ENCODE measurements at regions not wholly inside any gene's neighbourhood (a gene's known extent, or its start where the extent isn't known, plus 50 kb on each side); places are given as distances from the start of the nearest gene placed in this dataset.
"Not testable (repeated sequence)": the region's sequence is repeated elsewhere in the genome, so short reads cannot be mapped to it uniquely, and the experiment has no call there.

- Mint-ChIP-seq H3K36me3 (no peaks in the 10 kb centered on the region), H3K9me3 (no peaks in the 10 kb centered on the region), H3K4me3 (no peak overlapping the region), H3K27ac (no peak overlapping the region), H3K4me1 (peaks cover 0 to 3% (median 2%) of the 10 kb centered on the region in 3 donors), H3K27me3 (peaks cover 8 to 11% of the 10 kb centered on the region in 2 donors)
- POLR2A ChIA-PET: no interaction called here
- H3K36me3 ChIP-seq (ENCODE audit: control insufficient read depth in 2 of 2, extremely low read depth in 1 of 2, insufficient read depth in 1 of 2, low read length in 1 of 2): no peaks in the 10 kb centered on the region
- ATAC-seq (replicated peaks in 1 of 4) (no peak), DNase-seq (no peak)
- WGBS (ENCODE audit: insufficient coverage): 49% methylated on average over 3 of the region's 5 CpGs
- peaks cover 0 to 7% of the 10 kb centered on the region in 2 experiments for H3K27me3 ChIP-seq (replicated peaks in 1 of 2; ENCODE audit: control insufficient read depth in 2 of 2, extremely low read depth in 1 of 2, insufficient read depth in 2 of 2, low read length in 1 of 2)
- no peaks in the 10 kb centered on the region for H3K9me3 ChIP-seq
- peaks cover 0 to 2% of the 10 kb centered on the region in 2 experiments for H3K4me1 ChIP-seq (ENCODE audit: control insufficient read depth in 1 of 2, extremely low read depth in 1 of 2, insufficient read depth in 2 of 2, low read length in 2 of 2)
- no peak overlapping the region for H3K27ac ChIP-seq (ENCODE audit: low read length)
- CTCF ChIA-PET: no interaction called here
- H3K4me3 ChIP-seq (ENCODE audit: control insufficient read depth in 1 of 2, extremely low read depth in 1 of 2, low read length in 1 of 2): no peak overlapping the region
These were observed 60.5 kb upstream of the FBXO28 start for GRCh38 chr1:224053456-224053855.

- ATAC-seq (replicated peaks in 1 of 4) (no peak), DNase-seq (no peak)
- peaks cover 0 to 2% of the 10 kb centered on the region in 2 experiments for H3K4me1 ChIP-seq (ENCODE audit: control insufficient read depth in 1 of 2, extremely low read depth in 1 of 2, insufficient read depth in 2 of 2, low read length in 2 of 2)
- CTCF ChIA-PET: no interaction called here
- WGBS (ENCODE audit: insufficient coverage): no CpG with 5 or more reads among the region's 3 CpGs
- H3K27me3 ChIP-seq (replicated peaks in 1 of 2; ENCODE audit: control insufficient read depth in 2 of 2, extremely low read depth in 1 of 2, insufficient read depth in 2 of 2, low read length in 1 of 2): peaks cover 0 to 10% of the 10 kb centered on the region in 2 experiments
- Mint-ChIP-seq H3K9me3 (no peaks in the 10 kb centered on the region), H3K4me3 (no peak overlapping the region), H3K27ac (no peak overlapping the region), H3K36me3 (no peaks in the 10 kb centered on the region), H3K27me3 (peaks cover 6 to 11% of the 10 kb centered on the region in 2 donors), H3K4me1 (peaks cover 0 to 3% (median 2%) of the 10 kb centered on the region in 3 donors)
- H3K4me3 ChIP-seq (ENCODE audit: control insufficient read depth in 1 of 2, extremely low read depth in 1 of 2, low read length in 1 of 2): no peak overlapping the region
- H3K27ac ChIP-seq (ENCODE audit: low read length): no peak overlapping the region
- H3K9me3 ChIP-seq: no peaks in the 10 kb centered on the region
- POLR2A ChIA-PET: no interaction called here
- no peaks in the 10 kb centered on the region for H3K36me3 ChIP-seq (ENCODE audit: control insufficient read depth in 2 of 2, extremely low read depth in 1 of 2, insufficient read depth in 1 of 2, low read length in 1 of 2)
These were observed 61.1 kb upstream of the FBXO28 start for GRCh38 chr1:224052772-224053171.

- H3K27ac ChIP-seq (ENCODE audit: low read length); ATAC-seq (replicated peaks in 1 of 4); H3K27me3 ChIP-seq (replicated peaks in 1 of 2; ENCODE audit: control insufficient read depth in 2 of 2, extremely low read depth in 1 of 2, insufficient read depth in 2 of 2, low read length in 1 of 2); H3K4me1 Mint-ChIP-seq; H3K9me3 ChIP-seq; H3K4me3 Mint-ChIP-seq; POLR2A ChIA-PET; H3K4me1 ChIP-seq (ENCODE audit: control insufficient read depth in 1 of 2, extremely low read depth in 1 of 2, insufficient read depth in 2 of 2, low read length in 2 of 2); H3K27ac Mint-ChIP-seq; DNase-seq; H3K36me3 ChIP-seq (ENCODE audit: control insufficient read depth in 2 of 2, extremely low read depth in 1 of 2, insufficient read depth in 1 of 2, low read length in 1 of 2); H3K27me3 Mint-ChIP-seq; H3K9me3 Mint-ChIP-seq; H3K36me3 Mint-ChIP-seq; H3K4me3 ChIP-seq (ENCODE audit: control insufficient read depth in 1 of 2, extremely low read depth in 1 of 2, low read length in 1 of 2): not testable (repeated sequence)
- 80% methylated on average over 2 of the region's 5 CpGs for WGBS (ENCODE audit: insufficient coverage)
- CTCF ChIA-PET: interaction anchor here (0.9 to 1.0 kb wide), 3 partner anchors 240 to 356 kb away, joined by 3 to 5 read pairs (median 3); no protein-coding TSS in a partner anchor
These were observed 62.1 kb upstream of the FBXO28 start for GRCh38 chr1:224051782-224052181.

- H3K9me3 ChIP-seq: no peaks in the 10 kb centered on the region
- DNase-seq (no peak), ATAC-seq (replicated peaks in 1 of 4) (no peak)
- Mint-ChIP-seq H3K9me3 (no peaks in the 10 kb centered on the region), H3K4me3 (no peak overlapping the region), H3K4me1 (peaks cover 0 to 3% (median 2%) of the 10 kb centered on the region in 3 donors), H3K27ac (no peak overlapping the region), H3K36me3 (no peaks in the 10 kb centered on the region), H3K27me3 (peaks cover 6 to 7% of the 10 kb centered on the region in 2 donors)
- peaks cover 0 to 10% of the 10 kb centered on the region in 2 experiments for H3K27me3 ChIP-seq (replicated peaks in 1 of 2; ENCODE audit: control insufficient read depth in 2 of 2, extremely low read depth in 1 of 2, insufficient read depth in 2 of 2, low read length in 1 of 2)
- H3K27ac ChIP-seq (ENCODE audit: low read length): no peak overlapping the region
- H3K4me1 ChIP-seq (ENCODE audit: control insufficient read depth in 1 of 2, extremely low read depth in 1 of 2, insufficient read depth in 2 of 2, low read length in 2 of 2): peaks cover 0 to 2% of the 10 kb centered on the region in 2 experiments
- POLR2A ChIA-PET: no interaction called here
- no peak overlapping the region for H3K4me3 ChIP-seq (ENCODE audit: control insufficient read depth in 1 of 2, extremely low read depth in 1 of 2, low read length in 1 of 2)
- CTCF ChIA-PET: interaction anchor here (0.6 to 1.5 kb wide), 5 partner anchors 56 to 918 kb away, joined by 3 to 10 read pairs (median 3); no protein-coding TSS in a partner anchor
- H3K36me3 ChIP-seq (ENCODE audit: control insufficient read depth in 2 of 2, extremely low read depth in 1 of 2, insufficient read depth in 1 of 2, low read length in 1 of 2): no peaks in the 10 kb centered on the region
These were observed 62.9 kb upstream of the FBXO28 start for GRCh38 chr1:224051086-224051406.

- no peaks in the 10 kb centered on the region for H3K9me3 Mint-ChIP-seq
- H3K36me3 Mint-ChIP-seq: no peaks in the 10 kb centered on the region
- no peaks in the 10 kb centered on the region for H3K36me3 ChIP-seq (ENCODE audit: control insufficient read depth in 2 of 2, extremely low read depth in 1 of 2, insufficient read depth in 1 of 2, low read length in 1 of 2)
- DNase-seq (no peak), ATAC-seq (replicated peaks in 1 of 4) (no peak)
- H3K27ac ChIP-seq (ENCODE audit: low read length): no peak overlapping the region
- 83% methylated on average over 1 of the region's 2 CpGs for WGBS (ENCODE audit: insufficient coverage)
- H3K4me1 ChIP-seq (ENCODE audit: control insufficient read depth in 1 of 2, extremely low read depth in 1 of 2, insufficient read depth in 2 of 2, low read length in 2 of 2): peaks cover 0 to 2% of the 10 kb centered on the region in 2 experiments
- H3K4me3 Mint-ChIP-seq: no peak overlapping the region
- H3K27me3 Mint-ChIP-seq: peaks cover 7 to 13% of the 10 kb centered on the region in 2 donors
- CTCF ChIA-PET: interaction anchor here in 1 of 2 donors (0.5 to 0.7 kb wide), 3 partner anchors 360 to 530 kb away, joined by 4 to 6 read pairs (median 5); no protein-coding TSS in a partner anchor
- H3K27me3 ChIP-seq (replicated peaks in 1 of 2; ENCODE audit: control insufficient read depth in 2 of 2, extremely low read depth in 1 of 2, insufficient read depth in 2 of 2, low read length in 1 of 2): peaks cover 0 to 12% of the 10 kb centered on the region in 2 experiments
- POLR2A ChIA-PET: no interaction called here
- no peak overlapping the region for H3K4me3 ChIP-seq (ENCODE audit: control insufficient read depth in 1 of 2, extremely low read depth in 1 of 2, low read length in 1 of 2)
- no peak overlapping the region for H3K27ac Mint-ChIP-seq
- H3K9me3 ChIP-seq: no peaks in the 10 kb centered on the region
- peaks cover 0 to 3% (median 2%) of the 10 kb centered on the region in 3 donors for H3K4me1 Mint-ChIP-seq
These were observed 66.4 kb upstream of the FBXO28 start for GRCh38 chr1:224047538-224047937.

- POLR2A ChIA-PET: no interaction called here
- Histone ChIP-seq H3K27ac (ENCODE audit: low read length) (no peak overlapping the region), H3K27me3 (replicated peaks in 1 of 2; ENCODE audit: control insufficient read depth in 2 of 2, extremely low read depth in 1 of 2, insufficient read depth in 2 of 2, low read length in 1 of 2) (peaks cover 0 to 14% of the 10 kb centered on the region in 2 experiments), H3K36me3 (ENCODE audit: control insufficient read depth in 2 of 2, extremely low read depth in 1 of 2, insufficient read depth in 1 of 2, low read length in 1 of 2) (no peaks in the 10 kb centered on the region), H3K4me3 (ENCODE audit: control insufficient read depth in 1 of 2, extremely low read depth in 1 of 2, low read length in 1 of 2) (no peak overlapping the region), H3K9me3 (no peaks in the 10 kb centered on the region), H3K4me1 (ENCODE audit: control insufficient read depth in 1 of 2, extremely low read depth in 1 of 2, insufficient read depth in 2 of 2, low read length in 2 of 2) (no peaks in the 10 kb centered on the region)
- CTCF ChIA-PET: interaction anchor here in 1 of 2 donors (0.6 to 0.7 kb wide), 2 partner anchors 205 to 345 kb away, joined by 3 read pairs; no protein-coding TSS in a partner anchor
- ATAC-seq (replicated peaks in 1 of 4): no peak
- Mint-ChIP-seq H3K4me3 (no peak overlapping the region), H3K36me3 (no peaks in the 10 kb centered on the region), H3K27me3 (peaks cover 10 to 21% of the 10 kb centered on the region in 2 donors), H3K4me1 (peaks cover 0 to 1% (median 0%) of the 10 kb centered on the region in 3 donors), H3K27ac (no peak overlapping the region), H3K9me3 (no peaks in the 10 kb centered on the region)
- 58% methylated on average over 4 of the region's 7 CpGs for WGBS (ENCODE audit: insufficient coverage)
- DNase-seq: no peak
These were observed 68.4 kb upstream of the FBXO28 start for GRCh38 chr1:224045556-224045955.

GRCh38 chr1:224044420-224044819, 69.5 kb upstream of the FBXO28 start:
- Mint-ChIP-seq H3K4me1 (no peaks in the 10 kb centered on the region), H3K27ac (no peak overlapping the region), H3K36me3 (no peaks in the 10 kb centered on the region), H3K4me3 (no peak overlapping the region), H3K27me3 (peaks cover 13 to 21% of the 10 kb centered on the region in 2 donors), H3K9me3 (no peaks in the 10 kb centered on the region)
- no peaks in the 10 kb centered on the region for H3K9me3 ChIP-seq
- POLR2A ChIA-PET: no interaction called here
- no peak for DNase-seq
- peaks cover 0 to 14% of the 10 kb centered on the region in 2 experiments for H3K27me3 ChIP-seq (replicated peaks in 1 of 2; ENCODE audit: control insufficient read depth in 2 of 2, extremely low read depth in 1 of 2, insufficient read depth in 2 of 2, low read length in 1 of 2)
- no CpG with 5 or more reads among the region's 4 CpGs for WGBS (ENCODE audit: insufficient coverage)
- H3K27ac ChIP-seq (ENCODE audit: low read length): no peak overlapping the region
- CTCF ChIA-PET: no interaction called here
- no peaks in the 10 kb centered on the region for H3K36me3 ChIP-seq (ENCODE audit: control insufficient read depth in 2 of 2, extremely low read depth in 1 of 2, insufficient read depth in 1 of 2, low read length in 1 of 2)
- no peak for ATAC-seq (replicated peaks in 1 of 4)
- no peak overlapping the region for H3K4me3 ChIP-seq (ENCODE audit: control insufficient read depth in 1 of 2, extremely low read depth in 1 of 2, low read length in 1 of 2)
- no peaks in the 10 kb centered on the region for H3K4me1 ChIP-seq (ENCODE audit: control insufficient read depth in 1 of 2, extremely low read depth in 1 of 2, insufficient read depth in 2 of 2, low read length in 2 of 2)
